ENCODE measurements at regions not wholly inside any gene's neighbourhood (a gene's known extent, or its start where the extent isn't known, plus 50 kb on each side); places are given as distances from the start of the nearest gene placed in this dataset.
"Not testable (repeated sequence)": the region's sequence is repeated elsewhere in the genome, so short reads cannot be mapped to it uniquely, and the experiment has no call there.

- not testable (repeated sequence) for DNase-seq (ENCODE audit: low spot score)
These were observed 302.1 kb downstream of the PCDH11X start for GRCh38 chrX:92081250-92081649.

GRCh38 chrX:92090756-92091155, 311.6 kb downstream of the PCDH11X start:
- DNase-seq (ENCODE audit: low spot score), result not testable (repeated sequence)

- not testable (repeated sequence) for DNase-seq (ENCODE audit: low spot score)
These were observed 319.0 kb downstream of the PCDH11X start for GRCh38 chrX:92098136-92098535.

- not testable (repeated sequence) for DNase-seq (ENCODE audit: low spot score)
These were observed 320.9 kb downstream of the PCDH11X start for GRCh38 chrX:92100095-92100494.

GRCh38 chrX:92105693-92106092, 326.5 kb downstream of the PCDH11X start:
- DNase-seq (ENCODE audit: low spot score), result not testable (repeated sequence)

- not testable (repeated sequence) for DNase-seq (ENCODE audit: low spot score)
These were observed 327.5 kb downstream of the PCDH11X start for GRCh38 chrX:92106671-92107070.

DNA sequence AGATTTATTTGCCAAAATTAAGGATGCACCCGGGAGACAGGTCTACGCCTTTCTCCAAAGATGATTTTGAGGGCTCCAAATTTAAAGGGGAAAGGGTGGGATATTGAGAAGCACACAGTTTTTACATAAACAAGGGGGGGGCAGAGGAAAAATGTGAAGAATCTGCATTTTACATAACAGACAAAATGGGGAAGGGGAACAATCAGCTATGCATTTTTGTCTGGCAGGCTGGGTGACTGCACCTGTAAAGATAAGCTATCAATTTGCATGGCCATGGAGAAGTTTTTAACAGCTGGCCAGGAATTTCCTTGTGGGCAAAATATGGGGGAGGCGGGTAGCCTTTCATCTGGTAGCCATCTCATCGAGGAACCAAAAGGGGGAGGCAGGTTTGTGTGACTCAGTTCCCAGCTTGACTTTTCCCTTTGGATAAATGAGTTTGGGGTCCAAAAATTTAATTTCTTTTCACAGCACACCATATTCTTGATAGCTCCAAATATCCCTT, 331.3 kb downstream of the PCDH11X start:
- DNase-seq (ENCODE audit: low spot score), result not testable (repeated sequence)

- DNase-seq (ENCODE audit: low spot score), result not testable (repeated sequence)
These were observed 338.5 kb downstream of the PCDH11X start for GRCh38 chrX:92117701-92118100.

DNA sequence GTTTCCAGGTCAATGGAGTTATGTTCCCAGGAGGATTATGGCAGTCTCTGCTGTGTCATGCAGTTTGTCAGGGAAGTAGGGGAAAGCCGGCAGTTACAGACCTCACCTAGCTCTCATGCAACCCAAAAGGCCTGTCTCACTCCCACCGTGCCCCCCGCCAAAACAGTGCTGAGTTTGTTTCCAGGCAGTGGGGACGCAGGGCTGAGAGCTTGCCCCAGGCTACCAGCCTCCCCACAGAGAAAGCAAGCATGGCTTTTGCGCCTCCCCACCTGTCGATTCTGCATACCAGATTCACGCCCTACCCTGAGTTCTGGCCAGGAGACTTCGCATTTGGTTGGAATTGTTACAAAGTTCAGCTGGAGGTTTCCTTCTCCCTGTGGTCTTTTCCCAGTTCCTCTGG, 383.9 kb downstream of the PCDH11X start:
- not testable (repeated sequence) for DNase-seq (ENCODE audit: low spot score)

- no peak for DNase-seq (ENCODE audit: low spot score)
These were observed 430.8 kb downstream of the PCDH11X start for GRCh38 chrX:92209936-92210335.

- peak; percentile 4 for DNase-seq (ENCODE audit: low spot score)
These were observed 434.6 kb downstream of the PCDH11X start for GRCh38 chrX:92213786-92214185.

- DNase-seq (ENCODE audit: low spot score), result not testable (repeated sequence)
These were observed 435.8 kb downstream of the PCDH11X start for GRCh38 chrX:92215011-92215410.

DNA sequence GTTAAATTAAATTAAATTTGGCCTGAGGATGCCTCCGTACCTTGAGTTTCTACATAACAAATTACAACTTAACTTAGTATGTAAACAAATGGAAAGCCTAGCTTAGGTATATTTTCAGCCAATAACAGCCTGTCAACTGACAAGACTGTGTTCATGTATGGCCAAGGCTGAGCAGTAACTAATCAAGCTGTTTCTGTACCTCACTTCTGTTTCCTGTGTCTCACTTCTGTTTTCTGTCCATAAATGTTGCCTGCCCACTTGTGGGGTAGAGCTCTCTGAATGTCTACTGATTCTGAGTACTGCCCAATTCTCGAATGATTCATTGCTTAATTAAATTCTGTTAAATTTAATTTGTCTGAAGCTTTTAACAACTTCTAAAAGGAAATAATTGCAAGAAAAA, 445.2 kb downstream of the PCDH11X start:
- no peak for DNase-seq (ENCODE audit: low spot score)

GRCh38 chrX:92230628-92231027, 451.5 kb downstream of the PCDH11X start:
- no peak for DNase-seq (ENCODE audit: low spot score)

DNA sequence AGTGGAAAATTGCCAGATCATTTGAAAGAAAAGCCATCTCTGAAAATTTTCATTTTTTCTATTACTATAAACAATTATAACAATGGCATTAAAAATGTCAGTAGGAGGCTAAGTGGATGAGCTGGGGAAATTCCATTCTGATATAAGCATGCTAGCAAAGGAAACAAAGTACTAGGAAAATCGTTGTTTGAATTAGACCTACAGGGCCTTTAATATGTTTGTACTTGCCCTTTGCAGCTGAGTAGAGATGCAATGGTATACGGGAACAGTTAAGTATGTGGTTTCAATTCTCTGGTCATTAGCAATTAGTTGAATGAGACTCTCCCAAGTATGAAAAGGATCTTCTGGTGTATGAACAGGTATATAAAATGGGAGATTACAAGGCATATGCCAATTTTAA, 452.2 kb downstream of the PCDH11X start:
- DNase-seq (ENCODE audit: low spot score), result no peak

- DNase-seq (ENCODE audit: low spot score), result peak; percentile 2
These were observed 453.0 kb downstream of the PCDH11X start for GRCh38 chrX:92232182-92232581.

GRCh38 chrX:92241249-92241648, 462.1 kb downstream of the PCDH11X start:
- DNase-seq (ENCODE audit: low spot score), result no peak

- DNase-seq (ENCODE audit: low spot score), result peak; percentile 79
These were observed 467.9 kb downstream of the PCDH11X start for GRCh38 chrX:92247076-92247475.

- no peak for DNase-seq (ENCODE audit: low spot score)
These were observed 469.9 kb downstream of the PCDH11X start for GRCh38 chrX:92249125-92249524.

DNA sequence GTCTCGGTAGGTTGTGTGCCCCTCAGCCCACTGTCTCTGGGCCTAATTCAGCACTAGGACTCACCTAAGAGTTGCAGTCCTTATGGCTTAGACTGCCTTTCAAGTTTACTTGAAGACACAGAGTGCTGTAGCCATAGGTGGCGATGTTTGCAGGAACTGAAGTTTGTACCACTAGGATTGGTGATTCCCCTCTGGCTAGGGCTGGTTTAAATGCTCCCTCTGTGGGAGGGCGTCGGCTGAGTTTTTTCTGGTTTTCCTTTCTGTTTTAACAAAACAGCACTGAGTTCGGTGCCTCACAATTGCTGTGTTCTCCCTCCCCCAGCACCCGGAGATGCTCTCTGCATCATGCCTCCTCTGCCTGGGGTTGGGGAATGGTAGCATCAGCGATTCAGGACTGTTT, 480.9 kb downstream of the PCDH11X start:
- DNase-seq (ENCODE audit: low spot score), result no peak

DNA sequence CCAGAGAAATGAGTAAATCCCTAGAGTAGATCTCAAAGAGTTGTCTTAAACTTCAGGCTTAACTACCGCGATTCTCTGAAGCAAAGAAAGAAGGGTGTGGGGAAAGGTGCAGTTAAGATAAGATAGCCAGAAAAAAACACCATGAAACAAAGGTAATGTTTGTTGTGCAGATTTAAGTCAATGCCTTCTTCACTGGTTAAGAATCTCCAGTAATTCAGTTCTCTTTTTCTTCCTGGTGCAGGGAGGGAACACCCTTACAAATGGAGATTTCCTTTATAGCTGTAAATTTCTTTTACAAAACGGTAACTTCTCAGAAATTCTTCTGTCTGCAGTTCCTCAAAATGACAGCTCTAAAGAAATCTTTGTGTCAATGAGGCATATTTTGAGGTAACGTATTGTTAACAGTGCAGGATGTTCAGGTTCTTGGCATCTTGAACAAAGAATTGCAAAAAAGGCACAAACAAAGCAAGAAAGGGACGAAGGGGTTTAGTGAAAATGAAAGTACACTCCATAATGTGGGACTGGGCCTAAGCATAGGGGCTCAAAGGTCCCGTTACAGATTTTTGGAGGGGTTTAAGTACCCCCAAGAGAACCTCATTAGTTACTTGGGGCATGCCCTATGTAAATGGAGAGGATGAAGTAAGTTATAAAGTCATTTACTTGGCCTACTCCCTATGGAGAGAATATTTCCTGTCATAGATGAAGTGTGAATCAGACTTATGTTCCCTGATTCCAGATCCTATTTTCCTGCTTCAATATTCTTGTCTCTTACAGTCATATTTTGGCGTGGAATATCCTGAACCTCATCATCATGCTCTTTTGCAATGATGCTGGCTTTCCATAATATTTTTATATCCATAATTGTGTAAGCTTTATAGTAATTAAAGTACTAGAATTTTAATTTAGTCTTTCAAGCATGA, 492.0 kb downstream of the PCDH11X start:
- DNase-seq (ENCODE audit: low spot score), result no peak

GRCh38 chrX:92278556-92278955, 499.4 kb downstream of the PCDH11X start:
- not testable (repeated sequence) for DNase-seq (ENCODE audit: low spot score)

- DNase-seq (ENCODE audit: low spot score), result not testable (repeated sequence)
These were observed 501.2 kb downstream of the PCDH11X start for GRCh38 chrX:92280347-92280746.

Measured in kidney tubule cell (primary cell).